K562 (cell line): ENCODE measurements at regions not wholly inside any gene's neighbourhood (a gene's known extent, or its start where the extent isn't known, plus 50 kb on each side); places are given as distances from the start of the nearest gene placed in this dataset.

Experiments
- ATAC-seq: fragments of 200-7000 bp; cut with Tn5 transposase; 3 replicates; pipeline ENCODE4 v1.9.1; 2020; ENCODE audit warnings: moderate library complexity
- BruUV-seq: library from RNA; stranded (reverse); fragments of 400-500 nt; replicated peaks from 2 replicates; lab custom pipeline; 2021; lab: Mats Ljungman, UMichigan
- CTCF ChIA-PET: fragments of 300-600 bp; formaldehyde crosslinking; extraction: SDS; loops from one replicate; lab custom pipeline; 2021; ENCODE audit warnings: low intra/inter-chr PET ratio; lab: Yijun Ruan, JAX
- POLR2A ChIA-PET: fragments of 300-600, 350-650 bp; sonication (Branson Sonifier 250); formaldehyde crosslinking; extraction: SDS; loops from one replicate; lab custom pipeline; 2021; ENCODE audit warnings: antibody characterized with exemption, inconsistent platforms; lab: Yijun Ruan, JAX
- DNase-seq, 4 experiments: peaks; one replicate each; pipeline versions ENCODE4 v3.0.0 to v3.0.0-alpha.2; 2011 to 2018; ENCODE audit warnings: low spot score in 3 of 4, mixed read lengths in 3 of 4; ENCODE audit errors: extremely low read depth in 1 of 4
- FAIRE-seq: peaks from 2 replicates; lab custom pipeline; 2011; peaks lifted over from hg19 to GRCh38; lab: Jason Lieb, UNC
- H2AFZ ChIP-seq: 2 replicates; pipeline ENCODE4 v1.6.0; 2011; ENCODE audit warnings: low read depth, low read length, control low read depth, inconsistent platforms
- H3K27ac ChIP-seq: fragments of 200-600 bp; 3 replicates; pipeline ENCODE4 v1.8.0; 2011; ENCODE audit warnings: low read depth, mild to moderate bottlenecking, control low read depth, inconsistent platforms, low read length, moderate library complexity, mixed read lengths; ENCODE audit errors: extremely low read depth
- H3K27me3 ChIP-seq, 2 experiments: fragments of 300-600 bp in 1 of 2; 2 replicates in 1 of 2; 3 replicates in 1 of 2; pipeline versions ENCODE4 v1.6.0 to v1.8.0; 2011; ENCODE audit warnings: inconsistent platforms in 2 of 2, low read length in 2 of 2, mild to moderate bottlenecking in 1 of 2, mixed read lengths in 1 of 2, moderate library complexity in 1 of 2; ENCODE audit not compliant: control insufficient read depth in 2 of 2, insufficient read depth in 2 of 2
- H3K36me3 ChIP-seq: fragments of 300-600 bp; 3 replicates; pipeline ENCODE4 v1.8.0; 2011; ENCODE audit warnings: mild to moderate bottlenecking, low read length, inconsistent platforms; ENCODE audit not compliant: control insufficient read depth, insufficient read depth
- H3K4me1 ChIP-seq, 2 experiments: fragments of 200-600 bp in 1 of 2; replicated peaks in 1 of 2; 2 replicates in 1 of 2; 3 replicates in 1 of 2; pipeline versions ENCODE4 v1.5.1 to v1.8.0; 2011; ENCODE audit warnings: inconsistent platforms in 2 of 2, low read length in 2 of 2, mild to moderate bottlenecking in 1 of 2, mixed read lengths in 1 of 2, moderate library complexity in 1 of 2; ENCODE audit not compliant: control insufficient read depth in 2 of 2, insufficient read depth in 2 of 2
- H3K4me2 ChIP-seq: 2 replicates; pipeline ENCODE4 v1.6.1; 2011; ENCODE audit warnings: low read length, control low read depth, inconsistent platforms, mixed read lengths; ENCODE audit not compliant: insufficient read depth
- H3K4me3 ChIP-seq: fragments of 200-600 bp; sonication (generic), shearing (Covaris generic); 2 replicates; pipeline ENCODE4 v1.5.1; 2016; ENCODE audit warnings: control low read depth, inconsistent platforms
- H3K79me2 ChIP-seq: fragments of 200-600 bp; 3 replicates; pipeline ENCODE4 v1.8.0; 2011; ENCODE audit warnings: low read length, inconsistent platforms; ENCODE audit not compliant: control insufficient read depth, insufficient read depth
- H3K9ac ChIP-seq, 2 experiments: 2 replicates each; pipeline versions ENCODE4 v1.6.0 to v1.6.1; 2011; ENCODE audit warnings: low read depth in 2 of 2, low read length in 2 of 2, control low read depth in 1 of 2, inconsistent platforms in 1 of 2, mild to moderate bottlenecking in 1 of 2, mixed read lengths in 1 of 2; ENCODE audit not compliant: insufficient read depth in 1 of 2
- H3K9me1 ChIP-seq: one replicate; pipeline ENCODE4 v1.6.0; 2011; ENCODE audit warnings: inconsistent platforms, mild to moderate bottlenecking, low read length, moderate library complexity; ENCODE audit not compliant: control insufficient read depth, insufficient read depth
- H3K9me3 ChIP-seq: replicated peaks from 2 replicates; pipeline ENCODE4 v1.5.1; 2011; ENCODE audit warnings: low read depth, low read length, inconsistent platforms; ENCODE audit not compliant: control insufficient read depth, insufficient read depth
- H4K20me1 ChIP-seq: replicated peaks from 2 replicates; pipeline ENCODE4 v1.6.1; 2011; ENCODE audit warnings: low read length, inconsistent platforms, mixed read lengths; ENCODE audit not compliant: control insufficient read depth, insufficient read depth
- CEBPB ChIP-seq: fragments of 450-650 bp; IDR thresholded peaks from 2 replicates; pipeline ENCODE4 v1.6.1; 2016; ENCODE audit warnings: missing genetic modification characterization, missing compliant biosample characterization
- CEBPG ChIP-seq, 3 experiments: fragments of 200-800 bp in 1 of 3; sonication (Bioruptor generic) in 1 of 3; sonication (generic) in 1 of 3; formaldehyde crosslinking in 1 of 3; IDR thresholded peaks in 2 of 3; conservative IDR thresholded peaks in 1 of 3; 2 replicates each; pipeline versions ENCODE4 v1.6.1 to v1.8.0; 2016 to 2022; ENCODE audit warnings: missing compliant biosample characterization in 2 of 3, missing genetic modification characterization in 2 of 3, mild to moderate bottlenecking in 1 of 3, missing genetic modification reagents in 1 of 3
- GABPA ChIP-seq: fragments of 200-800 bp; sonication (Bioruptor generic); conservative IDR thresholded peaks from 2 replicates; pipeline ENCODE4 v1.6.1; 2016; ENCODE audit warnings: low read depth, missing genetic modification characterization, missing compliant biosample characterization
- KLF13 ChIP-seq: fragments of 450-650 bp; IDR thresholded peaks from 2 replicates; pipeline ENCODE4 v1.6.1; 2016; ENCODE audit warnings: missing genetic modification characterization, low read depth, mild to moderate bottlenecking, missing compliant biosample characterization, moderate library complexity, borderline replicate concordance
- RAD21 ChIP-seq, 2 experiments: fragments of 250-450 bp in 1 of 2; fragments of 450-650 bp in 1 of 2; sonication (Bioruptor Pico) in 1 of 2; formaldehyde crosslinking in 1 of 2; IDR thresholded peaks in 1 of 2; conservative IDR thresholded peaks in 1 of 2; 2 replicates each; pipeline versions ENCODE4 v1.4.0 to v1.8.0; 2020 to 2022; ENCODE audit warnings: mild to moderate bottlenecking in 2 of 2, moderate library complexity in 1 of 2
- ZNF316 ChIP-seq: fragments of 450-650 bp; IDR thresholded peaks from 2 replicates; pipeline ENCODE4 v1.6.1; 2016
- ZNF707 ChIP-seq: fragments of 250-450 bp; sonication (Bioruptor Pico); conservative IDR thresholded peaks from 2 replicates; pipeline ENCODE4 v1.8.0; 2022; ENCODE audit warnings: inconsistent platforms, mild to moderate bottlenecking, moderate library complexity
- in situ Hi-C: fragments of 300-500 bp; cut with MboI; formaldehyde crosslinking; loops from 4 replicates; pipeline ENCODE4 v1.15.0; 2018; ENCODE audit warnings: inconsistent platforms, mixed read lengths
- intact Hi-C: fragments of 100-400 bp; cut with micrococcal nuclease; formaldehyde crosslinking; loops from 2 replicates; pipeline ENCODE4 v1.14.2; 2022
- TF ChIP-seq, protein P1 (sequence below), 3 experiments: IDR thresholded peaks in 2 of 3; conservative IDR thresholded peaks in 1 of 3; 2 replicates each; pipeline ENCODE4 v1.5.1; 2011 to 2012; ENCODE audit warnings: low read length in 3 of 3, mild to moderate bottlenecking in 3 of 3, control low read depth in 2 of 3, improper control_type of control experiment in 1 of 3, inconsistent platforms in 1 of 3, low read depth in 1 of 3, mixed read lengths in 1 of 3, moderate library complexity in 1 of 3; ENCODE audit not compliant: insufficient read depth in 2 of 3
- TF ChIP-seq, protein P2 (sequence below): fragments of 250-450 bp; sonication (Bioruptor Pico); IDR thresholded peaks from 2 replicates; pipeline ENCODE4 v1.5.1; 2021; ENCODE audit warnings: mild to moderate bottlenecking

DNA sequence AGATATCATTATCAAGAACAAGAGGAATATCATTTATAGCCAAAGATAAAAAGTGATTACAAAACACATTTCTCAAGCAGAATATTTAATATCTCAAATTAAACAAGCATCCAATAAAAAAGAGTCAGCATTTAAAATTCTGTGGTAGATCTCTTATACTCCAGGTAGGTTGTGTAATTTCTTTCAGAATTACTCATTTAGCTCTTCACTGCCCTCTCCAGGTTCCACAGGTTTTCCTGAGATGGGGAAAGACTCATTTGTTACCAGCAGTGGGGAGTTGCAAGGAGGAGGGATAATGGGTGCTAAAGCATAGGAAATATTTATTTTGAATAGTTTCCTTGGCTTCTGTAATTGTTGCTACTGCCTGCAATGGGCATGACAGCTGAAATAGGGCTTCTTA, 83.1 kb upstream of the RASGRP1 start:
- no peak for DNase-seq
- ChIA-PET CTCF (interaction anchor here (0.6 kb wide), 1 partner anchor 332 kb away, joined by 3 read pairs; no protein-coding TSS in a partner anchor), POLR2A (interaction anchor here (1.0 to 1.3 kb wide), 3 partner anchors 14 to 20 kb away, joined by 3 read pairs; no protein-coding TSS in a partner anchor)
- no peak overlapping the region for H3K27ac ChIP-seq
- peaks cover 4% of the 10 kb centered on the region in 2 experiments; a peak in 2 of 5 replicates for H3K27me3 ChIP-seq
- H3K9me3 ChIP-seq: no peaks in the 10 kb centered on the region
- no peak overlapping the region for H2AFZ ChIP-seq
- TF ChIP-seq, protein P1, sequence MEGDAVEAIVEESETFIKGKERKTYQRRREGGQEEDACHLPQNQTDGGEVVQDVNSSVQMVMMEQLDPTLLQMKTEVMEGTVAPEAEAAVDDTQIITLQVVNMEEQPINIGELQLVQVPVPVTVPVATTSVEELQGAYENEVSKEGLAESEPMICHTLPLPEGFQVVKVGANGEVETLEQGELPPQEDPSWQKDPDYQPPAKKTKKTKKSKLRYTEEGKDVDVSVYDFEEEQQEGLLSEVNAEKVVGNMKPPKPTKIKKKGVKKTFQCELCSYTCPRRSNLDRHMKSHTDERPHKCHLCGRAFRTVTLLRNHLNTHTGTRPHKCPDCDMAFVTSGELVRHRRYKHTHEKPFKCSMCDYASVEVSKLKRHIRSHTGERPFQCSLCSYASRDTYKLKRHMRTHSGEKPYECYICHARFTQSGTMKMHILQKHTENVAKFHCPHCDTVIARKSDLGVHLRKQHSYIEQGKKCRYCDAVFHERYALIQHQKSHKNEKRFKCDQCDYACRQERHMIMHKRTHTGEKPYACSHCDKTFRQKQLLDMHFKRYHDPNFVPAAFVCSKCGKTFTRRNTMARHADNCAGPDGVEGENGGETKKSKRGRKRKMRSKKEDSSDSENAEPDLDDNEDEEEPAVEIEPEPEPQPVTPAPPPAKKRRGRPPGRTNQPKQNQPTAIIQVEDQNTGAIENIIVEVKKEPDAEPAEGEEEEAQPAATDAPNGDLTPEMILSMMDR (IDR thresholded peaks at IDR 0.05 in 2 of 3, conservative IDR thresholded peaks at IDR 0.05 in 1 of 3; ENCODE audit: insufficient read depth in 2 of 3, low read depth in 1 of 3, low read length in 3 of 3): peak in 1 of 3 experiments; percentile 35; a peak in 1 of 6 replicates
- TF ChIP-seq KLF13 (tag) (no peak), CEBPB (tag) (peak; percentile 61), RAD21 (CRISPR knock-in tag; conservative IDR thresholded peaks at IDR 0.05 in 1 of 2, IDR thresholded peaks at IDR 0.05 in 1 of 2) (peak in 1 of 2 experiments; percentile 28; a peak in 1 of 4 replicates), ZNF707 (peak; percentile 82), ZNF316 (peak; percentile 59), CEBPG (CRISPR knock-in tag; IDR thresholded peaks at IDR 0.05) (no peak), CEBPG (tag; conservative IDR thresholded peaks at IDR 0.05 in 1 of 2, IDR thresholded peaks at IDR 0.05 in 1 of 2) (peak; percentile 43 to 49; a peak in 3 of 4 replicates), GABPA (tag) (no peak)
- TF ChIP-seq, protein P2, sequence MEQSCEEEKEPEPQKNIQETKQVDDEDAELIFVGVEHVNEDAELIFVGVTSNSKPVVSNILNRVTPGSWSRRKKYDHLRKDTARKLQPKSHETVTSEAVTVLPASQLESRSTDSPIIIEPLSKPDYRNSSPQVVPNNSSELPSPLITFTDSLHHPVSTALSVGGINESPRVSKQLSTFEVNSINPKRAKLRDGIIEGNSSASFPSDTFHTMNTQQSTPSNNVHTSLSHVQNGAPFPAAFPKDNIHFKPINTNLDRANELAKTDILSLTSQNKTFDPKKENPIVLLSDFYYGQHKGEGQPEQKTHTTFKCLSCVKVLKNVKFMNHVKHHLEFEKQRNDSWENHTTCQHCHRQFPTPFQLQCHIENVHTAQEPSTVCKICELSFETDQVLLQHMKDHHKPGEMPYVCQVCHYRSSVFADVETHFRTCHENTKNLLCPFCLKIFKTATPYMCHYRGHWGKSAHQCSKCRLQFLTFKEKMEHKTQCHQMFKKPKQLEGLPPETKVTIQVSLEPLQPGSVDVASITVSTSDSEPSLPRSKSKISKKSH: no peak
- H3K9ac ChIP-seq: no peak overlapping the region
- H3K4me3 ChIP-seq: no peak overlapping the region
- H3K9me1 ChIP-seq: no peaks in the 10 kb centered on the region
- in situ Hi-C loops (no loop called here), intact Hi-C loops (no loop called here)
- no peaks in the 10 kb centered on the region for H3K79me2 ChIP-seq
- H4K20me1 ChIP-seq: no peaks in the 10 kb centered on the region
- H3K36me3 ChIP-seq: no peaks in the 10 kb centered on the region
- no TSS peak for BruUV-seq
- FAIRE-seq: no peak
- H3K4me2 ChIP-seq: no peak overlapping the region
- ATAC-seq: 0 out of 3 replicates have a peak, but pooled peaks have one; percentile 31
- no peaks in the 10 kb centered on the region; a peak in 1 of 5 replicates for H3K4me1 ChIP-seq
